ENCODE measurements at regions not wholly inside any gene's neighbourhood (a gene's known extent, or its start where the extent isn't known, plus 50 kb on each side); places are given as distances from the start of the nearest gene placed in this dataset.
"Not testable (repeated sequence)": the region's sequence is repeated elsewhere in the genome, so short reads cannot be mapped to it uniquely, and the experiment has no call there.

- in situ Hi-C loops (cut with MboI; ENCODE audit: low sequenced_read_pairs): no loop called here
Measured at GRCh38 chr12:127126260-127126628, 1140.7 kb upstream of the TMEM132C start.

DNA sequence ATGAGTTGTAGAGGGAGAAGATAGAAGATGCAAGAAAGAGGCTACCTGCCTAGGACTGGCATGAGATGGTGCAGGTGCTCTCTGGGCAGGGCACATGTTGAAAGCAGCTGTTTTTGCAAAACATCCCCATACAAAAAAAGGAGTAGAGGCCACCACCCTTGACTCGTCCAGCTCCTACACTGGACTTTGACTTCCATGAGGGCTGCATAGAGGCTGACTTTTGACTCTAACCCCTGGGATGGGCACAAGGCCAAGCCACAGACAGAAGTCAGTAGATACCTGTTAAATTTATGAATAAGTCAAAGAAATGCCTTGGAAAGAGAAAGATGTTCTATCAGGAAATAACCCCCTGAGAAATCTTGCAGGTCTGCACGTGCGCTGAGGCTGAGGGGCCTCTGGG lies 1139.1 kb upstream of the TMEM132C start:
- in situ Hi-C loops (cut with MboI; ENCODE audit: low sequenced_read_pairs): no loop called here

- in situ Hi-C loops (cut with MboI; ENCODE audit: low sequenced_read_pairs): no loop called here
Measured at GRCh38 chr12:127130506-127131124, 1136.4 kb upstream of the TMEM132C start.

GRCh38 chr12:127133675-127134335 lies 1133.2 kb upstream of the TMEM132C start:
- in situ Hi-C loops (cut with MboI; ENCODE audit: low sequenced_read_pairs): no loop called here

DNA sequence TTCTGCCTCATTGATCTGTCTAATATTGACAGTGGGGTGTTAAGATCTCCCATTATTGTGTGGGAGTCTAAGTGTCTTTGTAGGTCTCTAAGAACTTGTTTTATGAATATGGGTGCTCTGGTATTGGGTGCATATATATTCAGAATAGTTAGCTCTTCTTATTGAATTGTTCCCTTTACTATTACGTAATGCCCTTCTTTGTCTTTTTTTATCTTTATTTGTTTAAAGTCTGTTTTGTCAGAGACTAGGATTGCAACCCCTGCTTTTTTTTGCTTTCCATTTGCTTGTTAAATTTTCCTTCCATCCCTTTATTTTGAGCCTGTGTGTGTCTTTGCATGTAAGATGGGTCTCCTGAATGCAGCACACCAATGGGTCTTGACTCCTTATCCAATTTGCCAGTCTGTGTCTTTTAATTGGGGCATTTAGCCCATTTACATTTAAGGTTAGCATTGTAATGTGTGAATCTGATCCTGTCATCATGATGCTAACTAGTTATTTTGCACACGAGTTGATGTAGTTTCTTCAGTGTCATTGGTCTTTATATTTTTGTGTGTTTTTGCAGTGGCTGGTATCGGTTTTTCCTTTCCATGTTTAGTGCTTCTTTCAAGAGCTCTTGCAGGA lies 1126.0 kb upstream of the TMEM132C start:
- in situ Hi-C loops (cut with MboI; ENCODE audit: low sequenced_read_pairs): not testable (repeated sequence)

DNA sequence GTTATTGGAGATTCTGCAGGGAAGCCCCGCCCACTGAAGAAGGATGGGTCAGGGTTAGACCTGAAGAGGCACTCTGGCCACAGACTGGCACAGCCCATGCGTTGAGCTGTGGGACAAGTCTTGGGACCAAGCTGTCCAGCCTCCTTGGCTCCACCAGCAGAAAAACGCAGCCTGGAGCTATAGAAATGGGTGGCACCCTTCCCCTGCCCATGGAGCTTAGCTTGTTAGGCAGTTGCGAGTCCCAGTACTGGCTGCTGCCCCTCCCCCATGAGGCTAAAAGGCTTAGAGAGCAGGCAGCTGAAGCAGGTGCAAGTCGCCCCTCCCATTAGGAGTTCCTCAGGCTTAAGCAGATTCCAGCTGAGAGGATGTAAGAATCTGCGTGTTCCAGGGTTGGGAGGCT lies 1124.0 kb upstream of the TMEM132C start:
- in situ Hi-C loops (cut with MboI; ENCODE audit: low sequenced_read_pairs): no loop called here

- in situ Hi-C loops (cut with MboI; ENCODE audit: low sequenced_read_pairs): no loop called here
Measured at GRCh38 chr12:127144770-127145169, 1122.2 kb upstream of the TMEM132C start.

DNA sequence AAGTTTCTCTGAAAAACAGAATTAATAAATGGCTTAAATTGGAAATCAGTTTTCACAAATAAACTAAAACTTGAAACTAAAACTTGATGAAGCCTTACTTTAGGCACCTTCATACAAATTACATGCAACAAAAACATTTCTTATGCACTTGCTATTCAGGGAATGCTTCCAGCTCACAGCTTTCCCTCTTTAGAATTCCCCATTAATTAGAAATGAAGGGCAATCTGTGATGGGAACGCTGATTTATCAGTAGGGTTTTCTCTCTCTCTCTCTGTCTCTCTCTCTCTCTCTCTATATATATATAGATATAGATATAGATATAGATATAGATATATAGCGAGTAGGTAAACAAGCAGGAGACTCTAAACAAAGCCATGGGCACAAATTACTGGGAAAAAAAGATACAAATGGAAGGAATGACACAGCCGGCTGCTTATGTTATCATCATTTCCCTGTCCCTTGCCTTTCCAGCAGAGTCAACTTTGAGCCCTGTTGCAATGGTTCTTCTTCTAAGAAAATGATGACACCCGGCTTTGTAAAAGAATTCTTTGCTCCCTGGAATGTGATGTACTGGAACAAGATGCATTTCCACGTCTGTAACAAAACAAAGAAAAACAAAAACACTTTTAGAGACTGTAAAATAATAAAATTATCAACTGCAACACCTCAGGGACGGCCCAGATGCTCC lies 1121.6 kb upstream of the TMEM132C start:
- in situ Hi-C loops (cut with MboI; ENCODE audit: low sequenced_read_pairs): no loop called here

DNA sequence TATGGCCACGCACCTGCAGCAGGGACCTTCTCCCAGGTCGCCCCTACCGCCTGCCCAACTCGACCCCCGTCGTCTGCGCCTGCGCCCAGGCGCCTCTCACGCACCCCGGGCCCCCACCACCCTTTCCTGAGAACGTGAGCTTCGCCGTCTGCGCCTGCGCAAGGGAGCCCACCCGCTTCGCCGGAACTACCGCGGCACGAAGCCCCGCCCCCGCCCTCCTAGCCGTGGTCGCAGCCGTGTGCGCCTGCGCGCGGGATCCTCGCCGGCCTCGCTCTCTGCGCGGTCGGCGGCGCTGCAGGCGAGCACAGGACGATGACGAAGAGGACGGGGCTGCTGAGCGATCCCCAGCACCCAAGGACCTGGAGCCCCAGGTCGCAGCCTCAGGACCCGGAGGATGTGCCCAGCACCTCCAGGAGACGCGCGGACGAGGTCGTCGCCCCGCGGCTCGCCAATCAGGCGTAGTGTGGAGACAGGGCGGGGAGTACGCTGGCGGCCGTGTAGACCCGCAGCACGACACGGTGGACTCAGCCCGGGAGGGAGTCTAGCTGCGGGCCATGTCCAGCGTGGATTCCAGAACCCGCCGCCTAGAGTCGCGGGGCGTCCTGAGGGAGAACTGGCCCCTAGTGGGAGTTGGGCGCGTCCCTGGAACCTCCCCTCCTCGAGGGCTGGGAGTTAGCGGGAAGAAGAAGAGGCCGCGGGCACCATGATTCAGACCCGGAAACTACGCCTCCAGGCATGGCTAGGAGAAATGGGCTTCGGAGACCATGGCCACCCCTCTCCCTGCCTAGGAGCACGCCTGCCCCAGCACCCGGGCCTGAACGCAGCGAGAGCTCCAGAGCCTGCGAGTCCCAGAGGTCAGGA lies 1120.8 kb upstream of the TMEM132C start:
- in situ Hi-C loops (cut with MboI; ENCODE audit: low sequenced_read_pairs): no loop called here

- in situ Hi-C loops (cut with MboI; ENCODE audit: low sequenced_read_pairs): no loop called here
Measured at GRCh38 chr12:127146991-127147718, 1119.8 kb upstream of the TMEM132C start.

GRCh38 chr12:127147724-127148123 lies 1119.2 kb upstream of the TMEM132C start:
- in situ Hi-C loops (cut with MboI; ENCODE audit: low sequenced_read_pairs): no loop called here

DNA sequence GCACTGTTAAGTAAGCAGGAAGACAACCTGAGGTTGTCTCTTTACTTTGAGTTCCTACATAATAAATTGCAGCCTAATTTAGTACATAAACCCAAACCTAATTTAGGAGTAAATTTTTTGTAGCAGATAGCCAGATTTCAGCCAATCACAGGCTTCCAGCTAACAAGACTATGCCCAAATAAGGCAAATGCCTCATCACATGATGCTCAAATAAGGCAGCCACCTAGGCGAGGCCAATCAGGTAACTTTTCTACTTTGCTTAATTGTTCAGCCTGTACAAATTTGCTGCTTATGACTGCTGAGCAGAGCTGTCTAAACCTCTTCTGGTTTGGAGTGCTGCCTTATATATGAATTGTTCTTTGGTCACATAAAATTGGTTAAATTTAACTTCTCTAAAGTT lies 1118.7 kb upstream of the TMEM132C start:
- in situ Hi-C loops (cut with MboI; ENCODE audit: low sequenced_read_pairs): no loop called here

- in situ Hi-C loops (cut with MboI; ENCODE audit: low sequenced_read_pairs): no loop called here
Measured at GRCh38 chr12:127149226-127149964, 1117.6 kb upstream of the TMEM132C start.

DNA sequence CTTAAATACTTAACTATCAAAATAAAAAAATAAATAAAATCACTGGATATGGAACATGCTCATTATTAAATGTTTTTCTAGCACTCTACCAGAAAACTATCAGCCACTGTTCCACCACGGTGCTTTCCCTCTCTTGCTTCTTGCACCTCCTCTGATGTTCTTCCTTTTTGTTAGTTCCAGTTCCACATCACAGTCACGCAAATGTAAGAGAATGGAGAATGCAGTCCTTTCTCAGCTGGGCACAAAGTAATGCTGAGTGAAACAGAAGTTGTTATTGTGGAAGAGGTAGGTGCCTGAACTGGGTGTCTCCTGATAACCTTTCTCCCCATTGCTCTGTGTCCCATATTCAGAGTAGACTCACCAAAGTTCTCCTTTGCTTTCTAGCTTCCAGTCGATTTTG lies 1116.9 kb upstream of the TMEM132C start:
- in situ Hi-C loops (cut with MboI; ENCODE audit: low sequenced_read_pairs): no loop called here

DNA sequence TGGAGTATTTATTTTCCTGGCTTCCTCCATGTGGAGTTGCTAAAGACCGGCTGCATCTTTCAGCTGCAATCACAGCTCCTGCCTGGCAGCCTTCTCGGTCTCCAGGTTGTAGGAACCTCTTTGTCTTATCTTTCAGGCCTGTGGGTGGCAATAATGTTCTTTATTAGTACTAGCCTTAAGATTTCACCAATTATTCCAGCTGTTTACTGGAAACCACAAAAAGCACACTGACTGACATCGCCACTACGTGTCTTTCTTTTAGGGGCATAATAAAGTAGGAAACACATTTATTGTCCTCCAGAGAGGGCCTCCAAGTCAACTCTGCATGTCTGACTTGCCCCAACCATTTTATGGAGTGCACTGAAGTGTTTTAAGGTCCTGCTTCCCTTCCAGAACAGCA lies 1116.5 kb upstream of the TMEM132C start:
- in situ Hi-C loops (cut with MboI; ENCODE audit: low sequenced_read_pairs): no loop called here

DNA sequence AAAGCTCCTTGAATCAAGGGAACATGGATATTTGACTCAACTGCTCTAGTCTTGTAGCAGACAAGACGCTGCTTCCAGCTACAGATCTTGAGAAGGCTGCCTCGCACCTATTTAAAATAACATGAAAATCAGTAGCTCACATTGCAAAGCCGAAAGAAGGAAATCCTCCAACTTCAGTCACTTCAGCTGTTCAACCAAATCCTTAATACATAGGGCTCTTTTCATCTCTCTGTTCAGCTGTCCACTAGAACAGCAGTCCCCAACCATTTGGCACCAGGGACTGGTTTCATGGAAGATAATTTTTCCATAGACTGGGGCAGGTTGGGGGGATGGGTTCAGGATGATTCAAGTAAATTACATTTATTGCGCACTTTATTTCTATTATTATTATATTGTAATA lies 1116.0 kb upstream of the TMEM132C start:
- in situ Hi-C loops (cut with MboI; ENCODE audit: low sequenced_read_pairs): no loop called here

- in situ Hi-C loops (cut with MboI; ENCODE audit: low sequenced_read_pairs): no loop called here
Measured at GRCh38 chr12:127153996-127154395, 1113.0 kb upstream of the TMEM132C start.

DNA sequence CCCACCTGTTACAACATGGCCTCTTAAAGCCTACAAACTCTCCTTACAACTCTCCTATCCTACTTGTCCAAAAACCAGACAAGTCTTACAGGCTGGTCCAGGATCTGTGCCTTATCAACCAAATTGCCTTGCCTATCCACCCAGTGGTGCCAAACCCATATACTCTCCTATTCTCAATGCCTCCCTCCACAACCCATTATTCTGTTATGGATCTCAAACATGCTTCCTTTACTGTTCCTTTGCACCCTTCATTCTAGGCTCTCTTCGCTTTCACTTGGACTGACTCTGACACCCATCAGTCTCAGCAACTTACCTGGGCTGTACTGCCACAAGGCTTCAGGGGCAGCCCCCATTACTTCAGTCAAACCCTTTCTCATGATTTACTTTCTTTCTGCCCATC lies 1112.1 kb upstream of the TMEM132C start:
- in situ Hi-C loops (cut with MboI; ENCODE audit: low sequenced_read_pairs): not testable (repeated sequence)

- in situ Hi-C loops (cut with MboI; ENCODE audit: low sequenced_read_pairs): not testable (repeated sequence)
Measured at GRCh38 chr12:127155935-127156619, 1110.9 kb upstream of the TMEM132C start.

Data from HL-60/S4 (cell line).